ENCODE measurements at regions not wholly inside any gene's neighbourhood (a gene's known extent, or its start where the extent isn't known, plus 50 kb on each side); places are given as distances from the start of the nearest gene placed in this dataset.
"Not testable (repeated sequence)": the region's sequence is repeated elsewhere in the genome, so short reads cannot be mapped to it uniquely, and the experiment has no call there.

DNA sequence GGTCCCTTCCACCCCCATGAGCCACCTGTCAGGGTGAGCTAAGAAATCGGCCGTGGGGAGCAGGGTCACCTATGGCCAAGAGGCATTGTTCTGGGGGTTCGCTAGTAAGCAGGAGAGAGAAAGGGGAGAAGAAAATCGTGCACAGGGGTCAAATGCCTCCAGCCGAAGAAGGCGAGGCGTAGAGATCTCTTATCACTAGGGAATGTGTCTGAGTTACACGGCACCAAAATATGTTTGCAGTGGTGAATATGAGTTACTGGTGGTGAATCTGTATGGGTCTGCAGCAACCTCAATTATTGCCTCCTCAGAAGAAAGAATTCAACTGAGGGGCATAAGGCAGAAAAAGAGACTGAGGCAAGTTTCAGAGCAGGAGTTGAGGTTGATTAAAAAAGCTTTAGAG lies 54.2 kb upstream of the RABGAP1L start:
- no peak for DNase-seq (ENCODE audit: low spot score)

DNA sequence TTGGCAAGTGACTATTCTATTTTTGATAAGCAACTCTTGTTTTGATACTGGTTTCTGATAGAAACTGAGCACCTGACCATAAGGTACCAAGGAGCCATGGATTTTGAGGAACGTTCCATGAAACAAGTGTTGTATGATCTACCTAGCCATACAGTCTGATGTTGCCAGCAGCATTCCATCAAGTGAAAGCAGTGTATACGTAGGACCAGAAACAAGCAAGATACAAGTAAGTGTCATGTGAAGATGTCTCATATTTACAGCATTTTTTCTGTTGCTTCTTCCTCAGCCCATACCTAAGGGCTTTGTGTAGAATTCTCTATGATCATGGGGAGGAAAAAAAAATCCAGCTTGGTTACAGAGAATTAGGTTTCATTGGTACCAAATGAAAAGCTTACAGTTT lies 55.6 kb upstream of the RABGAP1L start:
- no peak for DNase-seq (ENCODE audit: low spot score)

DNA sequence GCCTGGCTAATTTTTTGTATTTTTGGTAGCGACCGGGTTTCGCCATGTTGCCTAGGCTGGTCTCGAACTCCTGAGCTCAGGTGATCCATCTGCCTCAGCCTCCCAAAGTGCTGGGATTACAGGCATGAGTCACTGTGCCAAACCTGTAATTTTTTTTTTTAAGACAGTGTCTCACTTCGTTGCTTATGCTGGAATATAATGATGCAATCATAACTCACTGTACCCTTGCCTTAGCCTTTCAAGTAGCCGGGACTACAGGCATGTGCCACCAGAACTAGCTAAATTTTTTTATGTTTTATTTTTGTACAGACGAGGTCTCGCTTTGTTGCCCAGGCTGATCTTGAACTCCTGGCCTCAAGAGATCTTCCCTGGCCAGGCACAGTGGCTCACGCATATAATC lies 57.3 kb upstream of the RABGAP1L start:
- DNase-seq (ENCODE audit: low spot score): not testable (repeated sequence)

DNA sequence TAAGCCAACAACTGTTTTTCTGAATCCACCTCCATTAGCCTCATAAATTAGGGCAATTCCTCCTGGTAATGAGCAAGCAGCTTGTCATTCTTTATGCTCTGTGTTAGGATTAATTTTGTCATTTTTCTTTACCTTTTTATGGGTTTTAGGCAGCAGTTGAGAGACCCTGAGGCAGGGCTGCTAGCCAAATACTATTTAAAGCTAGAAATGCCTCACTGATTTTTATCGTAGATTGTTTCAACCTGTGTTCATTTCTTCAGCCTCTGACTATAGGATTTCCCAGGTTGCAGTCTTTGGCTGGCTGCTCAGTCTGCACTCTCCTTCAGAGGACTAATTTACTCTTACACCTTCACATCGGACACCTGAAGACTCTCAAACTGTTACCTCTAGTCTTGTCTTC lies 61.9 kb upstream of the RABGAP1L start:
- DNase-seq (ENCODE audit: low spot score): no peak

DNA sequence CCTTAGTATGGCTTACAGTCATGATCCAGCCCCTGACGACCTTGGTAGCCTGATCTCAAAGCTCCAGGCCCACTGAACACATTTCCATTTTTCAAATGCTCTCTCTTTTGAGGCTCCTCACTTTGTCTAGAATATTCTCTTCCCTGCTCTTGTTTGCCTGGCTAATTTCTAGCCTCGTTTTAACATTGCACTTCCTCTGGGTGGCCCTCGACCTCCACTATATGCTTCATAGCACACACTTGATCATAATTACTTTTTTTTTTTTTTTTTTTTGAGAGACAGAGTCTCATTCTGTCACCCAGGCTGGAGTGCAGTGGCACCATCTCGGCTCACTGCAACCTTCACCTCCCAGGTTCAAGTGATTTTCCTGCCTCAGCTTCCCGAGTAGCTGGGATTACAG lies 65.5 kb upstream of the RABGAP1L start:
- DNase-seq (ENCODE audit: low spot score): peak; percentile 8

DNA sequence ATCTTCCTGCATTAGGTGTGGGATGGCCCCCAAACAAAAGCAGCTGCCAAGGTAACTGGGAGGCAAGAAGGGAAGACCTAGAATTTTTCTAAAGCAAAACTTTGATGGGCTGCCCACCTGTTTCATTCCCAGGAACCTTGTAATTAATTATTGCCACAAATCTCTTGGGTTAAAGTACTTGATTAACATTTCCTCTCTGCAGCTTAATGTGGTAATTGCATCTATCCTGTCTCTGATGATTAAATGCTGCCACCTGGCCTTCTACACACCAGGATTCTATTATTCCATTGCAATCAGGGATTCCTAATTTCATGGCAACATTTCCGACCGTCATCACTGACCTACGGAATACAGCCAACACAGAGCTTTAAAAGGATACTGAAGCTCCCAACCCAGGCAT lies 68.3 kb upstream of the RC3H1 start:
- no peak for DNase-seq (ENCODE audit: low spot score)

DNA sequence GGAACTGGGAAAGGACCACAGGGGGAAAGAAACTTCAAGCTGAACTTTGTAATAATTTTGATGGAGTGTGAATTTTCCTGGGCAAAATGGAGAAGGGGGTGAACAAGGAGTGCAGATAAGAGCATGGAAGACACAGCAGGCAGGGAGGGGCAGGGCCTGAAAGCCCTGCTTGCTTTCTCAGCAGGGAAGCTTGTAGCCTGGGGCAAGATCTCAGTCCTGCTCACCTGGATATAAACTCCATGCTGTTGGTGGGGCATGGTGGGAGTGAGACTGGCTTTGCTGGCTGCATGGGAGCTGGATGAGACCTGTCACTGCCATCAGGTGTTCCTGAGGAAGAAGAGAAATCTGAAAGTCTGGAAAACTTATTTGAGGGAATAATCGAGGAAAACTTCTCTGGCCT lies 58.7 kb upstream of the RC3H1 start:
- DNase-seq (ENCODE audit: low spot score): no peak

DNA sequence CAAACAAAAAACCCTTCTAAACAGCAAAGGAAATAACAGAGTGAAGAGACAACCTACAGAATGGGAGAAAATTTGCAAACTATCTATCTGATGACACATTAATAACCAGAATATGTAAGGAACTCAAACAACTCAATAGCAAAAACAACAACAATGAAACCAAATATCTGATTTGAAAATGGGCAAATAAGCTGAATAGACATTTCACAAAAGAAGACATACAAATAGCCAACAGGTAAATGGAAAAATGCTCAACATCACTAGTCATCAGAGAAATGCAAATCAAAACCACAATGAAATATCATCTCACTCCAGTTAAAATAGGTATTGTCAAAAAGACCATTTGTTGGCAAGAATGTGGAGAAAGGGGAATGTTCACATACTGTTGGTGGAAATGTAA lies 57.6 kb upstream of the RC3H1 start:
- no peak for DNase-seq (ENCODE audit: low spot score)

DNA sequence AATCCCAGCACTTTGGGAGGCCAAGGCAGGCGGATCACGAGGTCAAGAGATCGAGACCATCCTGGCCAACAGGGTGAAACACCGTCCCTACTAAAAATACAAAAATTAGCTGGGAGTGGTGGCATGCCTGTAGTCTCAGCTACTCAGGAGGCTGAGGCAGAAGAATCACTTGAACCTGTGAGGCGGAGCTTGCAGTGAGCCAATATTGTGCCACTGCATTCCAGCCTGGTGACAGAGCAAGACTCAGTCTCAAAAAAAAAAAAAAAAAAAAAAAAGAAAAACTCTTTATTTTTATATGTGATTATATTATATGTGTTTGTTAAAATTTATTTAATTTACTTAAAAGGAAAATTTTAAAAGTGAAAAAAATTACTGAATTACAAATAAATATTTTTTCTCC lies 56.8 kb upstream of the RC3H1 start:
- not testable (repeated sequence) for DNase-seq (ENCODE audit: low spot score)

DNA sequence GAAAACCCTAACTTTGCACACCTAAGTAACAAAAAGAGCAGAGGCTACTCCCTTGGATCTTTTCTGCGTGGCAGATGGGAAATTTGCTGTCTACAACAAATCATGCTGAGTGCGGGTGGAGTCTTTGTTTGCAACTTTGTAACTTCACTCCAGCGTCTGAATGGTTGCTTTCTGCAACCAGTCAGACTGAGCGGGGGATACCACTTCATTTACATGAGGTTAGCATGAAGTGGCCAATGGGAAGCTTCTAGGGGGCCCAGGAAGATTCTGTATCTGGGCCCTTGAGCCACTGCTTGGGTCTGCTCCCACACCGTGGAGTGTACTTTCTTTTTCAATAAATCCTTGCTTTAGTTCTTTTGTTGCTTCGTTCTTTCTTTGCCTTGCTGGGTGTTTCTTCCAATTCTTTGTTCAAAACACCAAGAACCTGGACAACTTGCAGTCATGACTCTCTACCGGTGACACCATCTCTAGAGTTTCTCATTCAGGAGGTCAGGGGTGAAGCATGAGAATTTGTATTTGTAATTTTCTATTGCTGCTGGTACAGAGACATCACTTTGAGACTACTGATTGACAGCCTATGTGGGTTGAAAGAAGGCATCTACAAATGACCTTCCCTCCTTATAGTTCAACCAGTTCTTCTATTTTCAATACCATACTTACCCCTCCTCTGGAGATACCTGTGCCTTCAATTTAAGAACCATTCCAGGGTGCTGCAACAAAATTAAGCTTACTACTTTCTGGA lies 55.8 kb upstream of the RC3H1 start:
- DNase-seq (ENCODE audit: low spot score): no peak

DNA sequence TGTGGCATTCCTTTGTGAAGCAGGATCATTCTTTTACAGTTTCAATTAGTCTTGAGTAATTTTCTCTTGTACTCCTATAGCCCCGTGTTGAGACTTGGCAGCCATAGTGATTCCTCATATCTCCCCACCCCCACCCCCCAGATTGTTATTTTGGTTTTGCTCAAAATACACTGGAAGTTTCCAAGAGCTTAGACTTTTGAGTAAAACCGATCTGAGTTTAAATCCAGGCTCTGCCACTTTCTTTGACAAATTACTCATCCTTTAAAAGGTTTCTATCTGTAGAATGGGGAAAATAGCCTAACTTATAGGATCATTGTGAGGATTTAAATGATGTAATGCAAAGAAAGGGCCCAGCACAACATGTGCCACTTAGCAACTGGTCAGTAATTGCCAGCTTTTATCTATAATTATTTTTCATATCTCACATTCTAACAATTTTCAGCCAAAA lies 53.1 kb upstream of the RC3H1 start:
- DNase-seq (ENCODE audit: low spot score): no peak

DNA sequence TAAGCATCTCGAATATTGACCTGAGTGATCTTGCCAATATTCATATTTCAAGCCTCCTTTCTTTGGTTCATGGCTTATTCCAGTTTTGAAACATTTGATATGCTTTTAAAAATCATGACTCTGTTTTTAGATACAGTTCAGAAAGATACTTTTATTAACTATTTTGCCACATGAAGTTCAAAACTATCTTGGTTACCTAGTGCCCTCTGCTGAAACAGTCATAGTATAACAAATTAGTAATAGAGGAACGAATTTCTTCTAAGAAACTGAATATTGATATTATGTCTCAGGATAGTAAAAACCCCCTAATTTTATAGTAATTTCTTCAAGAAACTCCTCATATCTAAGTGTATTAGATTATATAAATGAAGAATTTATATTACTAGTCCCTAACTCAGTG lies 52.6 kb upstream of the RC3H1 start:
- no peak for DNase-seq (ENCODE audit: low spot score)

DNA sequence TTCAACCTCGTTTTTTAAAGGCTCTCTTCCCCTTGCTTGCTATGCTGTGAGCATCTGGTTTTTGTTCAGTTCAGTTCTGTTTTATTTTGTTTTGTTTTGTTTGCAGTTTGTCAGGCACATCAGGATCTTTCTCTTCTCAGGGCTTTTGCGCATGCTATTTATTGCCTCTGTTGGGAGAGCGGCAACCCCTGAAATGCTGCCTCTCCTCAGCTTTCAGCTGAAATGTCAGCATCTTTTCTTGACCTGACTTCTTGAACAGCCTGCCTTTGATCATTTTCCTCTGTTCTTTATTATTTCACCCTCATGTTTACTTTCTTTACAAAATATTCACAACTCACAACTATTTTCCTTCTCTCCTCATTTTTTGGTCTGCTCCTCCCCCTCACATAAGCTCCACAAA lies 50.4 kb upstream of the RC3H1 start:
- DNase-seq (ENCODE audit: low spot score): no peak

All from CD4-positive, alpha-beta T cell treated with Interleukin-15 for 4 hours (primary cell).